ENCODE measurements at regions not wholly inside any gene's neighbourhood (a gene's known extent, or its start where the extent isn't known, plus 50 kb on each side); places are given as distances from the start of the nearest gene placed in this dataset.

GRCh38 chr11:42778193-42778592, 533.6 kb upstream of the API5 start:
- TF ChIP-seq CTCF (IDR thresholded peaks at IDR 0.05) (no peak), POLR2AphosphoS5 (IDR thresholded peaks at IDR 0.05; ENCODE audit: low read depth, low read length) (no peak), REST (IDR thresholded peaks at IDR 0.05; ENCODE audit: insufficient read depth in 1 of 2, low read depth in 2 of 2, low read length in 1 of 2) (no peak), TCF7L2 (IDR thresholded peaks at IDR 0.05; ENCODE audit: low read depth, low read length) (no peak), SIN3A (IDR thresholded peaks at IDR 0.05; ENCODE audit: borderline replicate concordance, insufficient read depth, low read depth, low read length) (no peak)

All from Panc1 (cell line).